ENCODE measurements at regions not wholly inside any gene's neighbourhood (a gene's known extent, or its start where the extent isn't known, plus 50 kb on each side); places are given as distances from the start of the nearest gene placed in this dataset.

GRCh38 chr15:85312486-85312885, 67.9 kb upstream of the AKAP13 start (continued):
- 0 out of 2 replicates have a peak, but pooled peaks have one; percentile 37 for TF ChIP-seq ZNF687 (IDR thresholded peaks at IDR 0.05)
- TF ChIP-seq ESRRA (IDR thresholded peaks at IDR 0.05; ENCODE audit: low read length): no peak
- TF ChIP-seq SKIL (IDR thresholded peaks at IDR 0.05; ENCODE audit: low read depth, poor library complexity, severe bottlenecking): peak; percentile 29
- peak; percentile 66 for TF ChIP-seq IKZF1 (conservative IDR thresholded peaks at IDR 0.05)
- no peak for TF ChIP-seq KLF5 (IDR thresholded peaks at IDR 0.05; ENCODE audit: partially characterized antibody)
- no peak for TF ChIP-seq BCL3 (IDR thresholded peaks at IDR 0.05; ENCODE audit: borderline replicate concordance, insufficient read depth, low read depth, low read length, poor library complexity, severe bottlenecking)
- TF ChIP-seq SREBF2 (IDR thresholded peaks at IDR 0.05; ENCODE audit: low read length): no peak
- TF ChIP-seq NFIC (IDR thresholded peaks at IDR 0.05; ENCODE audit: low read depth, low read length): peak; percentile 25; the same call in 1 of the 2 replicates
- TF ChIP-seq CHD1 (IDR thresholded peaks at IDR 0.05; ENCODE audit: low read depth, low read length): no peak
- no peak for TF ChIP-seq SREBF1 (IDR thresholded peaks at IDR 0.05; ENCODE audit: low read length)
- no peak for TF ChIP-seq ZBTB4 (CRISPR knock-in tag; IDR thresholded peaks at IDR 0.05)
- peak; percentile 82 for TF ChIP-seq MTA2 (IDR thresholded peaks at IDR 0.05; ENCODE audit: low read depth)
- TF ChIP-seq USF2 (IDR thresholded peaks at IDR 0.05; ENCODE audit: borderline replicate concordance, low read depth, low read length): no peak
- TF ChIP-seq SMAD1 (IDR thresholded peaks at IDR 0.05; ENCODE audit: low read depth, partially characterized antibody): no peak
- TF ChIP-seq NKRF (conservative IDR thresholded peaks at IDR 0.05): no peak
- TF ChIP-seq NR2F1 (conservative IDR thresholded peaks at IDR 0.05): peak; percentile 59; the same call in 1 of the 2 replicates

Measured in GM12878 (cell line).